Calu3 (cell line): ENCODE measurements at regions not wholly inside any gene's neighbourhood (a gene's known extent, or its start where the extent isn't known, plus 50 kb on each side); places are given as distances from the start of the nearest gene placed in this dataset.

ENCODE experiments used
- BruUV-seq: library from RNA; stranded (reverse); fragments of 400-500 nt; replicated peaks from 2 replicates; lab custom pipeline; 2021; lab: Mats Ljungman, UMichigan
- CTCF ChIA-PET: fragments of 300-600 bp; sonication (Branson Sonifier 250); formaldehyde crosslinking; loops from one replicate; lab custom pipeline; 2022; ENCODE audit warnings: antibody characterized with exemption; lab: Charles Lee
- DNase-seq: peaks from one replicate; pipeline ENCODE4 v3.0.0; 2022
- H3K27ac Mint-ChIP-seq: one replicate; pipeline ENCODE4 v1.8.0; 2022; ENCODE audit warnings: mixed read lengths; ENCODE audit not compliant: unreplicated experiment
- H3K27me3 Mint-ChIP-seq: one replicate; pipeline ENCODE4 v1.8.0; 2022; ENCODE audit warnings: mixed read lengths; ENCODE audit not compliant: unreplicated experiment
- H3K36me3 Mint-ChIP-seq: one replicate; pipeline ENCODE4 v1.8.0; 2022; ENCODE audit warnings: mild to moderate bottlenecking, moderate library complexity, mixed read lengths; ENCODE audit not compliant: insufficient read depth, unreplicated experiment
- H3K4me1 Mint-ChIP-seq: one replicate; pipeline ENCODE4 v1.8.0; 2022; ENCODE audit warnings: mild to moderate bottlenecking, low read depth, mixed read lengths; ENCODE audit not compliant: unreplicated experiment
- H3K4me3 Mint-ChIP-seq: one replicate; pipeline ENCODE4 v1.8.0; 2022; ENCODE audit warnings: mild to moderate bottlenecking, low read depth, moderate library complexity, mixed read lengths; ENCODE audit not compliant: unreplicated experiment
- H3K9me3 Mint-ChIP-seq: one replicate; pipeline ENCODE4 v1.8.0; 2022; ENCODE audit warnings: low read depth, mixed read lengths; ENCODE audit not compliant: unreplicated experiment
- CTCF ChIP-seq: fragments of 200-600 bp; IDR thresholded peaks from one replicate; pipeline ENCODE4 v1.8.0; 2022; ENCODE audit warnings: antibody characterized with exemption; ENCODE audit not compliant: unreplicated experiment
- intact Hi-C: fragments of 100-400 bp; cut with micrococcal nuclease; formaldehyde crosslinking; loops from one replicate; pipeline ENCODE4 v1.10.0; 2022; ENCODE audit not compliant: unreplicated experiment

- intact Hi-C loops: no loop called here
- no peak for DNase-seq
- Mint-ChIP-seq H3K9me3 (no peaks in the 10 kb centered on the region), H3K27me3 (peaks cover 62% of the 10 kb centered on the region), H3K36me3 (no peaks in the 10 kb centered on the region), H3K27ac (no peak overlapping the region), H3K4me1 (peaks cover 8% of the 10 kb centered on the region), H3K4me3 (no peak overlapping the region)
- TF ChIP-seq CTCF: no peak
- CTCF ChIA-PET: interaction anchor here (0.6 kb wide), 1 partner anchor 51 kb away, joined by 4 read pairs; no protein-coding TSS in a partner anchor
- no TSS peak for BruUV-seq
These were observed 105.8 kb upstream of the GSE1 start for GRCh38 chr16:85507342-85507741.

- H3K27me3 Mint-ChIP-seq: peaks cover 51% of the 10 kb centered on the region
- no peaks in the 10 kb centered on the region for H3K9me3 Mint-ChIP-seq
- H3K27ac Mint-ChIP-seq: no peak overlapping the region
- intact Hi-C loops: no loop called here
- no peak overlapping the region for H3K4me3 Mint-ChIP-seq
- no peak for DNase-seq
- no TSS peak for BruUV-seq
- no peak for TF ChIP-seq CTCF
- H3K4me1 Mint-ChIP-seq: peaks cover 8% of the 10 kb centered on the region
- CTCF ChIA-PET: no interaction called here
- no peaks in the 10 kb centered on the region for H3K36me3 Mint-ChIP-seq
These were observed 104.7 kb upstream of the GSE1 start for GRCh38 chr16:85508388-85508787.

GRCh38 chr16:85508993-85509392, 104.1 kb upstream of the GSE1 start:
- H3K4me1 Mint-ChIP-seq: peaks cover 9% of the 10 kb centered on the region
- no TSS peak for BruUV-seq
- intact Hi-C loops: no loop called here
- peaks cover 46% of the 10 kb centered on the region for H3K27me3 Mint-ChIP-seq
- no peak for DNase-seq
- no peak for TF ChIP-seq CTCF
- H3K9me3 Mint-ChIP-seq: no peaks in the 10 kb centered on the region
- CTCF ChIA-PET: no interaction called here
- no peak overlapping the region for H3K4me3 Mint-ChIP-seq
- no peaks in the 10 kb centered on the region for H3K36me3 Mint-ChIP-seq
- no peak overlapping the region for H3K27ac Mint-ChIP-seq

- Mint-ChIP-seq H3K27me3 (peaks cover 46% of the 10 kb centered on the region), H3K4me3 (no peak overlapping the region), H3K27ac (no peak overlapping the region), H3K4me1 (peaks cover 13% of the 10 kb centered on the region), H3K36me3 (peaks cover 4% of the 10 kb centered on the region), H3K9me3 (no peaks in the 10 kb centered on the region)
- CTCF ChIA-PET: no interaction called here
- no peak for DNase-seq
- intact Hi-C loops: no loop called here
- no peak for TF ChIP-seq CTCF
- no TSS peak for BruUV-seq
These were observed 103.0 kb upstream of the GSE1 start for GRCh38 chr16:85510041-85510659.
